ENCODE measurements at regions not wholly inside any gene's neighbourhood (a gene's known extent, or its start where the extent isn't known, plus 50 kb on each side); places are given as distances from the start of the nearest gene placed in this dataset.

DNA sequence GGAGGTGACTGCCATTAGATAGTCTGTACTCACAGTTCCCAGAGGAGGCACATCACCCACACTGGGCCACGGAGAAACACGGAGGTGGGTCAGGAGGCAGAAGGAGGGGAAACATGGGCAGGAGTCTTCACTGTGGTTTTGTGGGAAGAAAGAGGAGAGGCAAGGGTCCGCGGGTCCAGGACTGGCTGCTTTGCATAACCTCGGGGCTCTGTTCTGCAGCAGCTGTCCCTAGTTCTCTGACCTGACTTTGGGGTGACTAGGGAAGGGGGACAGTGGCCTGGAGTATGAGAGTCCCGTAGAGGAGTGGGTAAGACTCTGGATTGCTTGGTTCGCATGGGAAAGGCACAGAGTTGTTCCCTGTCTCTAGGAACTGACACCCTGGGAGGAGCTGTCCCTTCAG, 238.3 kb upstream of the RAB6C start:
- no peak overlapping the region for H2AFZ ChIP-seq (ENCODE audit: low read depth, low read length)
- no peaks in the 10 kb centered on the region for H3K27me3 ChIP-seq (ENCODE audit: control insufficient read depth in 2 of 2, insufficient read depth in 2 of 2, low read length in 2 of 2)
- no peaks in the 10 kb centered on the region for H4K20me1 ChIP-seq (replicated peaks; ENCODE audit: control insufficient read depth, extremely low read depth, insufficient read depth, low read length)
- DNase-seq (ENCODE audit: low read depth, low spot score) (no peak), FAIRE-seq (no peak)
- H3K4me2 ChIP-seq (ENCODE audit: insufficient read depth, low read length), result no peak overlapping the region
- intact Hi-C loops (cut with micrococcal nuclease) (no loop called here), dilution Hi-C loops (cut with MboI; ENCODE audit: extremely low pct_ligation_motif_present, low sequenced_read_pairs) (no loop called here)
- H3K79me2 ChIP-seq (ENCODE audit: control insufficient read depth, insufficient read depth, low read length), result no peaks in the 10 kb centered on the region
- no peaks in the 10 kb centered on the region for H3K9me1 ChIP-seq (replicated peaks; ENCODE audit: control insufficient read depth, extremely low read depth, insufficient read depth, low read length)
- TF ChIP-seq, protein P1, sequence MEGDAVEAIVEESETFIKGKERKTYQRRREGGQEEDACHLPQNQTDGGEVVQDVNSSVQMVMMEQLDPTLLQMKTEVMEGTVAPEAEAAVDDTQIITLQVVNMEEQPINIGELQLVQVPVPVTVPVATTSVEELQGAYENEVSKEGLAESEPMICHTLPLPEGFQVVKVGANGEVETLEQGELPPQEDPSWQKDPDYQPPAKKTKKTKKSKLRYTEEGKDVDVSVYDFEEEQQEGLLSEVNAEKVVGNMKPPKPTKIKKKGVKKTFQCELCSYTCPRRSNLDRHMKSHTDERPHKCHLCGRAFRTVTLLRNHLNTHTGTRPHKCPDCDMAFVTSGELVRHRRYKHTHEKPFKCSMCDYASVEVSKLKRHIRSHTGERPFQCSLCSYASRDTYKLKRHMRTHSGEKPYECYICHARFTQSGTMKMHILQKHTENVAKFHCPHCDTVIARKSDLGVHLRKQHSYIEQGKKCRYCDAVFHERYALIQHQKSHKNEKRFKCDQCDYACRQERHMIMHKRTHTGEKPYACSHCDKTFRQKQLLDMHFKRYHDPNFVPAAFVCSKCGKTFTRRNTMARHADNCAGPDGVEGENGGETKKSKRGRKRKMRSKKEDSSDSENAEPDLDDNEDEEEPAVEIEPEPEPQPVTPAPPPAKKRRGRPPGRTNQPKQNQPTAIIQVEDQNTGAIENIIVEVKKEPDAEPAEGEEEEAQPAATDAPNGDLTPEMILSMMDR (IDR thresholded peaks at IDR 0.05; ENCODE audit: extremely low read depth in 1 of 2, insufficient read depth in 1 of 2, low read depth in 1 of 2, low read length in 2 of 2), result no peak
- no peak for TF ChIP-seq MYC (IDR thresholded peaks at IDR 0.05; ENCODE audit: low read depth, low read length)
- TF ChIP-seq GATA2 (IDR thresholded peaks at IDR 0.05; ENCODE audit: insufficient read depth, insufficient read length, low read depth, low read length), result no peak
- TF ChIP-seq POLR2AphosphoS5 (IDR thresholded peaks at IDR 0.05; ENCODE audit: insufficient read depth, low read depth, low read length), result no peak
- no peak for TF ChIP-seq EZH2 (IDR thresholded peaks at IDR 0.05; ENCODE audit: borderline replicate concordance, low read depth, low read length, severe bottlenecking)
- TF ChIP-seq, protein P2, sequence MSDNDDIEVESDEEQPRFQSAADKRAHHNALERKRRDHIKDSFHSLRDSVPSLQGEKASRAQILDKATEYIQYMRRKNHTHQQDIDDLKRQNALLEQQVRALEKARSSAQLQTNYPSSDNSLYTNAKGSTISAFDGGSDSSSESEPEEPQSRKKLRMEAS (IDR thresholded peaks at IDR 0.05; ENCODE audit: insufficient read depth, insufficient read length), result no peak
- no peaks in the 10 kb centered on the region for H3K36me3 ChIP-seq (ENCODE audit: control insufficient read depth in 2 of 2, extremely low read depth in 1 of 2, insufficient read depth in 2 of 2, low read length in 2 of 2)
- H3K4me1 ChIP-seq (ENCODE audit: control insufficient read depth, extremely low read depth, insufficient read depth, low read length), result no peaks in the 10 kb centered on the region
- H3K27ac ChIP-seq (ENCODE audit: insufficient read depth, low read depth, low read length), result no peak overlapping the region
- no TSS peak for BruUV-seq (replicated peaks)
- no peak overlapping the region for H3K4me3 ChIP-seq (replicated peaks in 1 of 3; ENCODE audit: insufficient read depth in 1 of 3, low read depth in 1 of 3, low read length in 3 of 3)
- peaks cover 2% of the 10 kb centered on the region for H3K9me3 ChIP-seq (replicated peaks; ENCODE audit: control insufficient read depth, insufficient read depth, low read length)
- ChIA-PET CTCF (no interaction called here), POLR2A (no interaction called here)
- no peak overlapping the region for H3K9ac ChIP-seq (replicated peaks; ENCODE audit: extremely low read depth, insufficient read depth, low read length)

DNA sequence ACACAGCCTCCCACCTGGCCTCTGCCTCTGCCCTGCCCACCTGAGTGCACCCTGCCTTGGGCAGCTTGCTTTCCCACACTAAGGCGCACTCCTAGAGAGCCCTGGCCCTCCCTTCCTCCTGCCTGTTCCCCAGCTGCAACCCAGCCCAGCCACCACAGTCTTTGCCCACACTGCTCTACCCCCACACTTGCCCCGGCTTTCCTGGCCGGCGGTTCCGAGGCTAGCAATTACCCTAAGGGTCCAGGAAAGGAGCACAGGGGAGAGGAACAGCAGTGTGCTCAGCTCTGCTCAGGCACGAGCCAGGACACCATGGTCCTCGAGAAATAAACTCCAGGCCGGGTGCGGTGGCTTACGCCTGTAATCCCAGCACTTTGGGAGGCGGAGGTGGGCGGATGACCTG, 237.8 kb upstream of the RAB6C start:
- intact Hi-C loops (cut with micrococcal nuclease) (no loop called here), dilution Hi-C loops (cut with MboI; ENCODE audit: extremely low pct_ligation_motif_present, low sequenced_read_pairs) (no loop called here)
- Histone ChIP-seq H3K9me1 (replicated peaks; ENCODE audit: control insufficient read depth, extremely low read depth, insufficient read depth, low read length) (no peaks in the 10 kb centered on the region), H3K4me1 (ENCODE audit: control insufficient read depth, extremely low read depth, insufficient read depth, low read length) (no peaks in the 10 kb centered on the region), H3K4me3 (replicated peaks in 1 of 3; ENCODE audit: insufficient read depth in 1 of 3, low read depth in 1 of 3, low read length in 3 of 3) (no peak overlapping the region), H3K36me3 (ENCODE audit: control insufficient read depth in 2 of 2, extremely low read depth in 1 of 2, insufficient read depth in 2 of 2, low read length in 2 of 2) (no peaks in the 10 kb centered on the region), H2AFZ (ENCODE audit: low read depth, low read length) (no peak overlapping the region), H3K4me2 (ENCODE audit: insufficient read depth, low read length) (no peak overlapping the region), H3K9ac (replicated peaks; ENCODE audit: extremely low read depth, insufficient read depth, low read length) (no peak overlapping the region), H3K27ac (ENCODE audit: insufficient read depth, low read depth, low read length) (no peak overlapping the region), H3K79me2 (ENCODE audit: control insufficient read depth, insufficient read depth, low read length) (no peaks in the 10 kb centered on the region), H4K20me1 (replicated peaks; ENCODE audit: control insufficient read depth, extremely low read depth, insufficient read depth, low read length) (no peaks in the 10 kb centered on the region), H3K9me3 (replicated peaks; ENCODE audit: control insufficient read depth, insufficient read depth, low read length) (no peaks in the 10 kb centered on the region), H3K27me3 (ENCODE audit: control insufficient read depth in 2 of 2, insufficient read depth in 2 of 2, low read length in 2 of 2) (no peaks in the 10 kb centered on the region)
- ChIA-PET POLR2A (no interaction called here), CTCF (no interaction called here)
- BruUV-seq (replicated peaks), result no TSS peak
- no peak for FAIRE-seq
- TF ChIP-seq POLR2AphosphoS5 (IDR thresholded peaks at IDR 0.05; ENCODE audit: insufficient read depth, low read depth, low read length), result no peak
- no peak for TF ChIP-seq EZH2 (IDR thresholded peaks at IDR 0.05; ENCODE audit: borderline replicate concordance, low read depth, low read length, severe bottlenecking)
- TF ChIP-seq POLR2A (IDR thresholded peaks at IDR 0.05; ENCODE audit: low read depth, low read length), result no peak
- TF ChIP-seq MYC (IDR thresholded peaks at IDR 0.05; ENCODE audit: low read depth, low read length), result no peak
- TF ChIP-seq FOS (IDR thresholded peaks at IDR 0.05; ENCODE audit: borderline replicate concordance, insufficient read depth, low read length), result no peak
- TF ChIP-seq JUN (IDR thresholded peaks at IDR 0.05; ENCODE audit: borderline replicate concordance, insufficient read depth, insufficient read length, low read depth), result no peak
- TF ChIP-seq, protein P2 (IDR thresholded peaks at IDR 0.05; ENCODE audit: insufficient read depth, insufficient read length), result no peak
- no peak for TF ChIP-seq GATA2 (IDR thresholded peaks at IDR 0.05; ENCODE audit: insufficient read depth, insufficient read length, low read depth, low read length)
- DNase-seq (ENCODE audit: low read depth, low spot score), result no peak
